CD4-positive, alpha-beta T cell treated with Interleukin-17A for 4 hours (primary cell): ENCODE measurements at regions not wholly inside any gene's neighbourhood (a gene's known extent, or its start where the extent isn't known, plus 50 kb on each side); places are given as distances from the start of the nearest gene placed in this dataset.

ENCODE experiments used
- DNase-seq: peaks from one replicate; pipeline ENCODE4 v3.0.0-alpha.2; 2020; ENCODE audit warnings: mixed read lengths

DNA sequence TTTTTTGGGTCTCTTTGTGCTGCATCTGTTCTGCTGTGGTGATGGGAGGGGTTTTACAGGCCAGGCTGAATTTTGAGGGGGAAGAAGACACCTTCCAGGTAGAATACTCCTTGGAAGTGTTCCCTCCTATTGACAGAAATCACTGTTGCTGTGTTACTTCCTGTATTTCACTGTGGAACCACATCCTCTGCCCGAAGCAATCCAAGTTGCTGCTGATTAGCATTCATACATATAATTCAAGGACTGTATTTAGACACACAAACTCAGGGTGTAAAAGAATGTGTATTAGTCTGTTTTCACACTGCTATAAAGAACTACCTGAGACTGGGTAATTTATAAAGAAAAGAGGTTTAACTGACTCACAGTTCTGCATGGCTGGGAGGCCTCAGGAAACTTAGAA, 50.6 kb upstream of the TMEM244 start:
- no peak for DNase-seq
